Body of pancreas (tissue), 4 donors: ENCODE measurements at regions not wholly inside any gene's neighbourhood (a gene's known extent, or its start where the extent isn't known, plus 50 kb on each side); places are given as distances from the start of the nearest gene placed in this dataset.
A peak's percentile ranks its signal among the peaks of the same experiment; 100 is the strongest.

ENCODE experiments used
- ATAC-seq: fragments of 150-250 bp; one replicate; pipeline ENCODE4 v1.9.1; 2016
- DNase-seq, 4 donors: peaks; one replicate each; pipeline ENCODE4 v3.0.0-alpha.2; 2019
- H3K27ac ChIP-seq, 4 donors: fragments of 200-600 bp; sonication (generic); 1 replicate in 3 of 4; 2 replicates in 1 of 4; pipeline versions ENCODE4 v1.5.1 to v1.6.1; 2016 to 2019; ENCODE audit warnings: mild to moderate bottlenecking in 1 of 4, mixed read lengths in 1 of 4, moderate library complexity in 1 of 4
- H3K27me3 ChIP-seq, 2 donors: fragments of 200-600 bp; sonication (generic); one replicate each; pipeline ENCODE4 v1.6.0; 2016; ENCODE audit warnings: mild to moderate bottlenecking in 1 of 2
- H3K36me3 ChIP-seq, 2 donors: fragments of 200-600 bp; sonication (generic); replicated peaks in 1 of 2; 2 replicates each; pipeline ENCODE4 v1.5.1; 2016; ENCODE audit warnings: low read depth in 2 of 2; ENCODE audit not compliant: insufficient read depth in 1 of 2
- H3K4me1 ChIP-seq: fragments of 200-600 bp; sonication (generic); one replicate; pipeline ENCODE4 v1.6.0; 2016
- H3K4me3 ChIP-seq, 2 donors: fragments of 200-600 bp; sonication (generic); 1 replicate in 1 of 2; 2 replicates in 1 of 2; pipeline ENCODE4 v1.5.1; 2016 to 2019
- H3K9me3 ChIP-seq, 3 donors: fragments of 200-600 bp; sonication (generic); 1 replicate in 2 of 3; 2 replicates in 1 of 3; pipeline ENCODE4 v1.5.1; 2016
- POLR2A ChIP-seq, 3 donors: fragments of 450-650 bp; IDR thresholded peaks; one replicate each; pipeline ENCODE4 v1.6.1; 2016; ENCODE audit warnings: antibody characterized with exemption in 3 of 3, mild to moderate bottlenecking in 2 of 3
- WGBS, 2 donors: methylation state at CpG; one replicate each; pipeline ENCODE4 v1.1.5; 2017; 5-methylcytosine and 5-hydroxymethylcytosine counted together
- intact Hi-C: fragments of 100-400 bp; cut with DNase I; formaldehyde crosslinking; loops from one replicate; pipeline ENCODE4 v1.15.1; 2023
- TF ChIP-seq, protein P1 (sequence below), 7 experiments: fragments of 450-650 bp in 4 of 7; fragments of 200-600 bp in 3 of 7; sonication (generic) in 3 of 7; IDR thresholded peaks; one replicate each; pipeline ENCODE4 v1.5.1; 2016 to 2019; ENCODE audit warnings: antibody characterized with exemption in 7 of 7

DNA sequence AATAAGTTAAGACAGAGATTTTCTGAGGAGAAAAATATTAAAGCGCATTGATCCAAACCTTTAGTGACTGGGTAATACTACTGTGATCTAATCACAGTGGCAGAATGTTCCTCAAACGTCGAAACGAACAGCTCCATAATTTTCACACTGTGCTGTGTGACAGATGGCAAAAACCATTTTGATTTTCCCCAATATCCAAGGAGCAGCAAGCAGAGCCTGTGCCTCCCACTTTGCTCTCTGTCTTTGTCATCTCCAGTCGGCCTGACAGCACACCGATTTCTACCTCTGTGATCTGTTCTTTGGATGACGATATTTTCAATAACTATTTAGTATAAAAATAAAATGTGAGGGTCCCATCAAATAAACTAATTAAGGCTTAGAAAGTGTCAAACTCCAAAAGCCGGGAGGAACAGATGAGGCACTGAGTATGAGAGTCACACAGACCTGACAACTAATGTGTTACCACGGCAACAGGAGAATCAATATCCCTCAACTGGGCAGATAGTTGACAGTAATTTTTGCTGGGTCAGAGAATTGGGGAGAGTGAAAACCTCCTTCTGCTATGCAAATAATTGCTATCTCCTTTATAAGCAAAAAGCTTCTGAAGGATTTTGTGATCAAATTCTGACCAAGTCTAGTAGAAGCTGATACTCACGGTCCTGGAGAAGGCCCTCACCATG, 489.1 kb upstream of the CFAP20DC start:
- Histone ChIP-seq H3K4me3 (no peak overlapping the region), H3K4me1 (peaks cover 7% of the 10 kb centered on the region), H3K27me3 (no peaks in the 10 kb centered on the region), H3K36me3 (no peaks in the 10 kb centered on the region), H3K27ac (no peak overlapping the region), H3K9me3 (no peaks in the 10 kb centered on the region)
- no peak for TF ChIP-seq POLR2A (IDR thresholded peaks at IDR 0.05)
- TF ChIP-seq, protein P1, sequence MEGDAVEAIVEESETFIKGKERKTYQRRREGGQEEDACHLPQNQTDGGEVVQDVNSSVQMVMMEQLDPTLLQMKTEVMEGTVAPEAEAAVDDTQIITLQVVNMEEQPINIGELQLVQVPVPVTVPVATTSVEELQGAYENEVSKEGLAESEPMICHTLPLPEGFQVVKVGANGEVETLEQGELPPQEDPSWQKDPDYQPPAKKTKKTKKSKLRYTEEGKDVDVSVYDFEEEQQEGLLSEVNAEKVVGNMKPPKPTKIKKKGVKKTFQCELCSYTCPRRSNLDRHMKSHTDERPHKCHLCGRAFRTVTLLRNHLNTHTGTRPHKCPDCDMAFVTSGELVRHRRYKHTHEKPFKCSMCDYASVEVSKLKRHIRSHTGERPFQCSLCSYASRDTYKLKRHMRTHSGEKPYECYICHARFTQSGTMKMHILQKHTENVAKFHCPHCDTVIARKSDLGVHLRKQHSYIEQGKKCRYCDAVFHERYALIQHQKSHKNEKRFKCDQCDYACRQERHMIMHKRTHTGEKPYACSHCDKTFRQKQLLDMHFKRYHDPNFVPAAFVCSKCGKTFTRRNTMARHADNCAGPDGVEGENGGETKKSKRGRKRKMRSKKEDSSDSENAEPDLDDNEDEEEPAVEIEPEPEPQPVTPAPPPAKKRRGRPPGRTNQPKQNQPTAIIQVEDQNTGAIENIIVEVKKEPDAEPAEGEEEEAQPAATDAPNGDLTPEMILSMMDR (IDR thresholded peaks at IDR 0.05), result no peak
- DNase-seq, result no peak
- intact Hi-C loops, result no loop called here
- WGBS, 2 donors, result 88 to 90% methylated on average over 10 of the region's 10 CpGs
- no peak for ATAC-seq

DNA sequence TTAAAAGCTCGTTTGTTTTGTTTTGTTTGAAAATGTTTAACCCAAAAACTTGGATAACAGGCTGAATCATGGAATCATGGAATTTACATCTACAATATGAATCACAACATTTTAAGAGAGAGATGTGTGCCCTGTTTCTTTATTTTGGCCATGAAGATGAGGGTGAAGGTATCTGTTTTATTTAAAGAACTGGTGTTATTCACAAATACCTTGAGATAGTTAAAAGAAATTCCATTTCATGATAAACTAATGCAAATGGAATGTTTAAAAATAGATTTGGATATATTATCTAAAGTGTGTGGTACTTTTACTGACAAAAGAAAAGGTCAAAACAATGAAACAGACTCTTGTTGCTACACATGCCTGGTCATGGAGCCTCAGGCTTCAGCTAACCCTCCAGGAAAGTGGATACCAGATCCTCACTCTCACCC, 486.0 kb upstream of the CFAP20DC start:
- Histone ChIP-seq H3K36me3 (no peaks in the 10 kb centered on the region), H3K9me3 (no peaks in the 10 kb centered on the region), H3K27ac (no peak overlapping the region), H3K27me3 (no peaks in the 10 kb centered on the region), H3K4me1 (peaks cover 14% of the 10 kb centered on the region), H3K4me3 (no peak overlapping the region)
- no peak for ATAC-seq
- 5 to 6% methylated on average over 1 of the region's 1 CpG for WGBS, 2 donors
- no peak for DNase-seq
- intact Hi-C loops, result no loop called here
- TF ChIP-seq, protein P1 (IDR thresholded peaks at IDR 0.05), result no peak
- no peak for TF ChIP-seq POLR2A (IDR thresholded peaks at IDR 0.05)

DNA sequence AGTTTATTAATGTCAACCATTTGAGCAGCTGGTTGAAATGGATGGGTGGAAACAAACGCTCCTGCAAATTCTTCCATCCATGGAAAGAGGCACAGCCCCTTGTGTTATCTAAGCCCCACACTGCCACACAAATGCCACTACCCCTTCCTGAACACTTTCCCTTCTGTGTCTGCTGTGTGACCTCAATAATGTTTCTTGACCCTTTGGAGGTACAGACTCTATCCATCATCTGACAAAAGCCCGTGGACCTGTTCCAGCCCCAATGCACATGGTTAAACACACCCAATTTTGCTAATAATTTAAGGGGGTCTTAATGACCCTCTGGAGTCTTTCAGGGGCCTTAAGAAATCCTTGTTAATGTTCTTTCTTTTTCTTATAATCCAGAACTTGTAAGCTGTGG, 482.2 kb upstream of the CFAP20DC start:
- TF ChIP-seq POLR2A (IDR thresholded peaks at IDR 0.05), result no peak
- TF ChIP-seq, protein P1 (IDR thresholded peaks at IDR 0.05), result no peak
- Histone ChIP-seq H3K4me1 (peaks cover 14% of the 10 kb centered on the region), H3K9me3 (no peaks in the 10 kb centered on the region), H3K4me3 (no peak overlapping the region), H3K27me3 (no peaks in the 10 kb centered on the region), H3K36me3 (no peaks in the 10 kb centered on the region), H3K27ac (no peak overlapping the region)
- no peak for DNase-seq
- intact Hi-C loops, result no loop called here
- ATAC-seq, result no peak
- WGBS, 2 donors, result 69 to 73% methylated on average over 2 of the region's 2 CpGs

GRCh38 chr3:59531066-59531745, 481.4 kb upstream of the CFAP20DC start:
- intact Hi-C loops, result no loop called here
- ATAC-seq (no peak), DNase-seq (peak; percentile 19 to 46 (median 24))
- Histone ChIP-seq H3K4me1 (peaks cover 14% of the 10 kb centered on the region), H3K9me3 (no peaks in the 10 kb centered on the region), H3K36me3 (no peaks in the 10 kb centered on the region), H3K27ac (no peak overlapping the region), H3K27me3 (no peaks in the 10 kb centered on the region), H3K4me3 (no peak overlapping the region)
- TF ChIP-seq, protein P1 (IDR thresholded peaks at IDR 0.05), result no peak
- TF ChIP-seq POLR2A (IDR thresholded peaks at IDR 0.05), result no peak
- 17 to 22% methylated on average over 3 of the region's 3 CpGs for WGBS, 2 donors
